ENCODE measurements at regions not wholly inside any gene's neighbourhood (a gene's known extent, or its start where the extent isn't known, plus 50 kb on each side); places are given as distances from the start of the nearest gene placed in this dataset.
"Not testable (repeated sequence)": the region's sequence is repeated elsewhere in the genome, so short reads cannot be mapped to it uniquely, and the experiment has no call there.

GRCh38 chr5:56763711-56764466 lies 51.5 kb upstream of the MAP3K1 start:
- DNase-seq, result no peak

- no peak for DNase-seq
Measured at GRCh38 chr5:56763182-56763581, 52.2 kb upstream of the MAP3K1 start.

- DNase-seq, result no peak
Measured at GRCh38 chr5:56761151-56761885, 54.0 kb upstream of the MAP3K1 start.

- DNase-seq, result no peak
Measured at GRCh38 chr5:56760723-56761122, 54.6 kb upstream of the MAP3K1 start.

DNA sequence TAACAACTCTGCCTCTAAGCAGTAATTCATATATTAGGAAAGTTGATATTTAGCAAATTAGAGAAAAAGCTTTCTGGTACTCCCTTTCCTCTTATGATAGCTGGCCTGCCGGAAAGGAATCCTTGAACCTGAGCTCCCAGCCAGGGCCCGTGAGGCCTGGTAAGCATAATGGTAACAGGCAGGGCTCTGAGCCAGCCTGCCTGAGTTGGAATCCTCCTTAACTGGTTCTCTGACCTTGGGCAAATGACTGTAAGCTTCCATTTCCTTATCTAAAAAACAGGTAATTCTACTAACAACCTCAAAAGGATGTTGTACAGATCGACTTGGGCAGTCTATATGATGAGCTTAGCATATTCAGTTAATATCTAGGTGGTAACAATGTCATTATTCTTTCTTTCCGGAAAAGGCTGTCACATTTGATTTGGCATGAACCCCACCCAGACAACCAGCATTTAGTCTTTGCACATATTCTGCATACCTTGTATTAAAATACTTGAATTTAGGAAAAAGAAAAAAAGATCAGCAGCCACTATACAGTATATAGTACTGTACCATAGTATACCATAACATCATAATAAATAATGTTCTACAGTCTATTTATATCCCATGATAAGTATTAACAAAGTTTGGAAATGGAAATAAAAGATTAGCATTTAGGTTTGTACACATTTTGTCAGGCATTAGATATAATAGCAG lies 55.7 kb upstream of the MAP3K1 start:
- DNase-seq, result no peak

DNA sequence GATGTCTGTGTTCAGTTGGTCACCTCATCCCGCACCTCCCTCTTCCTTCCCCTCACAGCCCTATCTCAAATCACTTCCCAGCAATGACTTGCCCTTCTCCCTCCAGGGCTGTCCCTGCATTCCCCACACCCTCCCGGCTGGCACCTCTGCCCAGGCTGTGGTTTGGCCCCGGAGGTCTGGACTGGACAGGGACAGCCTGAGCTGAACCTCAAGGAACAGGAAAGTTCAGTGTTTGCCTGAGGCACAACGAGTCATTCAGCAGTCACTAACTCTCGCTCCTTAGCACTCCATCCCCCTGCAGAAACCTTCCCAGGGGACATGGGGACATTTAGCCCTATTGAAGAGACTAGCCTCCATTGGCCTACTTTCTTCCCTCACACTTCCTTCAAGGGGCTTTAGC lies 58.3 kb upstream of the MAP3K1 start:
- no peak for DNase-seq

GRCh38 chr5:56755036-56755555 lies 60.3 kb upstream of the MAP3K1 start:
- no peak for DNase-seq

DNA sequence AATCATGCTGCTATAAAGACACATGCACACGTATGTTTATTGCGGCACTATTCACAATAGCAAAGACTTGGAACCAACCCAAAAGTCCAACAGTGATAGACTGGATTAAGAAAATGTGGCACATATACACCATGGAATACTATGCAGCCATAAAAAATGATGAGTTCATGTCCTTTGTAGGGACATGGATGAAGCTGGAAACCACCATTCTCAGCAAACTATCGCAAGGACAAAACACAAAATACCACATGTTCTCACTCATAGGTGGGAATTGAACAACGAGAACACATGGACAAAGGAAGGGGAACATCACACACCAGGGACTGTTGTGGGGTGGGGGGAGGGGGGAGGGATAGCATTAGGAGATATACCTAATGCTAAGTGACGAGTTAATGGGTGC lies 61.8 kb upstream of the MAP3K1 start:
- DNase-seq, result not testable (repeated sequence)

DNA sequence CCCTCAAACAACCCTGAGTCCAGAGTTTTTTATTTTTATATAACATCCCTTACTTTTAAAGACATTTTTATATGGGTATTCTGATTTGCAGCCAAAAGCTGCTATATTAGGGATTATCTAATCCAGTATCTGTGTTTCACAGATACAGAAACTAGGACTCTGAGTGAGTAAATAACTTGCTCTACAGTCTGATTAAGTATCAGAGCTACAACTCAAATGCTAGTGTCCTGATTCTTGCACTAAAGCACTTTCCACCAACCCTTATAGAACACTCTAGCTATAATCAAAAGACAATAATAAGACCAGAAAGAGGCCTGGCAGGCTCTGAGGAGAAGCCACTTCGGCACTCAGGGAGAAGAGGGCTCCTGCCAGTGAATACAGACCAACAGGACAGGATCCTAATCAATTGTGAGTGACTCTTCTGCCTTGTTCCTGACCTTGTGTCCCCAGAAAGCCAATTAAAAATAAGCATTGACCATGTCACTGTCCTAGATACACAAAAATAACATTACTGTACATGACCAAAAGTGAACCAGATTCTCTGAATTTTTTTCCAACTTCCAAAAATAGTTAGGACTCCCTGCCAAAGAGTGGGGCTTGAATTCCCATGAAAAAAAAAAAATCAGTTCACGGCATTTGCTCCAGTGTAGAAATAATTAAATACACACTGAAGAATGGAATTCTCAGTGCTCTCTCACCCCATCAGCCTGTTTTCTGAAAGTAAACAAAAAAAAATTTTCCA lies 63.6 kb upstream of the MAP3K1 start:
- no peak for DNase-seq

- DNase-seq, result no peak
Measured at GRCh38 chr5:56749842-56750241, 65.5 kb upstream of the MAP3K1 start.

- no peak for DNase-seq
Measured at GRCh38 chr5:56746553-56747339, 68.6 kb upstream of the MAP3K1 start.

DNA sequence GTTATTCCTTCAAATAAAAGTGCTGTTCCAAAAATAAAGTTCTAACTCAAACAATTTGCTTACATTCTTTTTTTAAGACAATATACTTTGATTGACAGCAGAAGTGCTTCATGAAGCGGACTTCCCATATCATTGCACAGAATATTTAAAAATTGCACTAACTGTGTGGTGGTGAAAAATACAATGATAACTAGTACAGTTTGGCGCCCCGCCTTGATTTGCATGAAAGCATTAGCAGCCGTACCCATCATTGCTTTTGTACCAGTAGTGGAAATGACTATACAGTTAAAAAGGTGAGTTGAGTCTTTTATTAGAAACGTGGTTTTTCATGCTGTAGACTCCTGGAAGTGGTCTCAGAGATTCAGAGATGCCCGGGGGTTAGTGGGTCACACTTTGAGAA lies 69.5 kb upstream of the MAP3K1 start:
- DNase-seq, result no peak

- no peak for DNase-seq
Measured at GRCh38 chr5:56740868-56741267, 74.5 kb upstream of the MAP3K1 start.

DNA sequence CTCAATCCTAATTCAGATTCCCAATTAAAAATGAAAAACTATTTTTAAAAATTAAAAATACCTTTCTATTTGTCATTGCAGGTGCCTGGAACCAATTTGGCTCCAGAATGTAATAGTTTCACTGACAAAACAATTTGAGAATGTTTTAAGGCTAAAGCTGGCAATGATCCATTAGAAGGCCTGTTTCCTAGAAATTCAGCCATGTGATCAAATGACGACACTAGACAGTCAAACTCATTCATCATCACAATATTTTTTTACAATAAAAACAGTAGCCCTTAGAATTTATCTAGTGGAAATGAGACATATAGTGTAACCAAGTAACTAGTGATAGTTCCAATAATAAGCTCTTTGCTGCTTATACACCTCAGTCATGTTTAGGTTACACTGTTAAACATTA lies 75.4 kb upstream of the MAP3K1 start:
- no peak for DNase-seq

DNA sequence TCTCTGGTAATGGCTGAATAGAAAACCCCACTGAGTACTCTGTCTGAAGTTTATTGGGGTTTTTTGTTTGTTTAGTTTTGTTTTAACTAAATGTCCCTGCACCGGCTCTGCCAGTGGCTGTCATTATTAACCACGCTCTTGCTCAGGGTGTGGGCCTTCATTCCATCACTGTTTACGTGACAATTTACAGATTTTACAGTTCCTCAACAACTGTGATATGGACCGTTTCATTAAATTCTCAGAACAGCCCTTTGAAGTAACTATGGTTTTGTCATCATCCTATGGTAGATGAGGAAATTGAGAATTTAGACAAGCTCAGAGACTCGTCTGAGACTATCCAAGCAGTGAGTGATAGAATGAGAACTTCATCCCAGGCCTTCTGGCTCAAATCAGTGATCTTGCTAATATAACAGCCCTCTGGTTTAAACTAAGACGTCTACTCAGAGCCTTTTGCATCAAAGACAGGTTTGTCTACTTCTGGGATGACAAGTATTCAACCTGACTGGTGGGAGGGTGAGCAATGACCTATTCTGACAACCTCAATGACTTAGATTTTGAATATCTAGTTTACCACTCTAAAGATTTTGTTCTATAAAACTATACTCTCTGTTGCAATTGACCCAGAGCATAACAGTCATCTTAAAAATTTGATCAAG lies 77.3 kb upstream of the MAP3K1 start:
- no peak for DNase-seq

- no peak for DNase-seq
Measured at GRCh38 chr5:56737002-56737621, 78.2 kb upstream of the MAP3K1 start.

DNA sequence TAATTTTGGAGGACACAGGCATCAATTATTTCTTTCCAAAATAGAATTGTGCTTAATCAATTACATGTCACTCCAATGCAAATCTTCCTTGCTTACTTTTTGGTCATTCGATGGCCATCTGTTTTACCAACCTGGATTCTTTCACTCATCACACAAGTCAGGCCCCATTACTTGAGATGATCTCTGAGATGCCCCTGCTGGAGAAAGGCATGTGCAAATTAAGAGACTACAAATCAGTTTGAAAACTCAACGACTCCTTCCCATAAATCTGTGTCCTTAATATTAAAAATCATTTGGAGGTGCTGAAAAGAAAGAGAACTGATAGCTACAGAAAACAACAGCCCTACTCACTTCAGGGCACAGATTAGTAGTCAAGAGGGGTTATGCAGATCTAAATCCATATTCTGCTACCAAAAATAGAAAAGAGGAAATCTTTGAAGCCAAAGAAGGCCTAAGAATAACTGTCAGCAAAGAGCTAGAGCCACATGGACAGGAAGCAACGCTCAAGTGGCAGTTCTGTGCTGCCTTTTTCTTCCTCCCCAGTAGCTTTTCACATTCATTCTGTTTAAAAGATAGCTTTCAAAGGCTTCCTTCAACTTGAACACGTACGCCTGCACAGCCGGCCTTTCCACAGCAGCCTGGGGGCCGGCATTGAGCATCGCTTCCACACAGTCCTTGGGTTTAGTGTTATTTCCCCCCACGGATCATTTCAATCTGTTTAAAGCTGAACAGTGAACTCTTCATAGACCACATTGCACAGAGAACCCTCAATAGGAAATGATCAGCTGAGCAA lies 79.3 kb upstream of the MAP3K1 start:
- DNase-seq, result no peak

- DNase-seq, result no peak
Measured at GRCh38 chr5:56734091-56734694, 81.2 kb upstream of the MAP3K1 start.

GRCh38 chr5:56733580-56733979 lies 81.8 kb upstream of the MAP3K1 start:
- no peak for DNase-seq

- DNase-seq, result no peak
Measured at GRCh38 chr5:56732121-56732520, 83.2 kb upstream of the MAP3K1 start.

All from NCI-H1105 treated with DMSO at 0.1 percent for 48 hours (cell line).